Endodermal cell (in vitro differentiated cells): ENCODE measurements at regions not wholly inside any gene's neighbourhood (a gene's known extent, or its start where the extent isn't known, plus 50 kb on each side); places are given as distances from the start of the nearest gene placed in this dataset.

Source experiments
- DNase-seq: peaks from one replicate; pipeline ENCODE4 v3.0.0-alpha.2; 2017
- H3K27ac ChIP-seq: 2 replicates; pipeline ENCODE4 v1.5.1; 2013; ENCODE audit warnings: mild to moderate bottlenecking, low read depth, low read length, moderate library complexity
- H3K27me3 ChIP-seq: 2 replicates; pipeline ENCODE4 v1.6.1; 2013; ENCODE audit warnings: mild to moderate bottlenecking, low read length, moderate library complexity; ENCODE audit not compliant: insufficient read depth, control insufficient read depth, poor library complexity, severe bottlenecking
- H3K36me3 ChIP-seq: 2 replicates; pipeline ENCODE4 v1.7.0; 2013; ENCODE audit warnings: mild to moderate bottlenecking, low read length, moderate library complexity; ENCODE audit not compliant: control insufficient read depth, insufficient read depth
- H3K4me1 ChIP-seq: one replicate; pipeline ENCODE4 v1.7.0; 2013; ENCODE audit warnings: low read length; ENCODE audit not compliant: control insufficient read depth, insufficient read depth
- H3K4me3 ChIP-seq: 2 replicates; pipeline ENCODE4 v1.5.1; 2013; ENCODE audit warnings: mild to moderate bottlenecking, low read length, moderate library complexity
- H3K9ac ChIP-seq: 2 replicates; pipeline ENCODE4 v1.6.1; 2013; ENCODE audit warnings: mild to moderate bottlenecking, low read length, moderate library complexity; ENCODE audit not compliant: poor library complexity, severe bottlenecking; ENCODE audit errors: extremely low read depth
- H3K9me3 ChIP-seq: 2 replicates; pipeline ENCODE4 v1.6.1; 2013; ENCODE audit warnings: mild to moderate bottlenecking, low read length, moderate library complexity; ENCODE audit not compliant: control insufficient read depth
- H3K27ac Mint-ChIP-seq: 2 replicates; pipeline ENCODE4 v1.8.0; 2020; ENCODE audit warnings: mixed read lengths
- H3K27me3 Mint-ChIP-seq: 2 replicates; pipeline ENCODE4 v1.8.0; 2021; ENCODE audit warnings: mild to moderate bottlenecking, mixed read lengths; ENCODE audit not compliant: insufficient read depth
- H3K36me3 Mint-ChIP-seq: 2 replicates; pipeline ENCODE4 v1.8.0; 2020; ENCODE audit warnings: low read depth, mixed read lengths
- H3K4me1 Mint-ChIP-seq: 2 replicates; pipeline ENCODE4 v1.8.0; 2020; ENCODE audit warnings: mixed read lengths
- H3K4me3 Mint-ChIP-seq: 2 replicates; pipeline ENCODE4 v1.8.0; 2020; ENCODE audit warnings: mild to moderate bottlenecking, moderate library complexity, mixed read lengths
- H3K9me3 Mint-ChIP-seq: 2 replicates; pipeline ENCODE4 v1.8.0; 2020; ENCODE audit warnings: mild to moderate bottlenecking, mixed read lengths
- WGBS, 2 experiments: methylation state at CpG; one replicate each; pipeline versions ENCODE4 v1.1.5 to v1.1.7; 2013; ENCODE audit warnings: missing lambda C conversion rate in 2 of 2, mixed read lengths in 1 of 2; ENCODE audit not compliant: insufficient coverage in 1 of 2, insufficient read length in 1 of 2; 5-methylcytosine and 5-hydroxymethylcytosine counted together
- TF ChIP-seq, protein P1 (sequence below): fragments of 200-600 bp; sonication (generic); conservative IDR thresholded peaks from 2 replicates; pipeline ENCODE4 v1.5.0; 2021; ENCODE audit warnings: antibody characterized with exemption, mild to moderate bottlenecking

GRCh38 chr14:51582437-51582836 lies 69.3 kb upstream of the FRMD6 start:
- H3K27ac ChIP-seq: no peak overlapping the region
- whole genome bisulfite sequencing, 2 experiments: 88% methylated on average over 2 of the region's 2 CpGs; no CpG with 5 or more reads in 1 of the 2 experiments

DNA sequence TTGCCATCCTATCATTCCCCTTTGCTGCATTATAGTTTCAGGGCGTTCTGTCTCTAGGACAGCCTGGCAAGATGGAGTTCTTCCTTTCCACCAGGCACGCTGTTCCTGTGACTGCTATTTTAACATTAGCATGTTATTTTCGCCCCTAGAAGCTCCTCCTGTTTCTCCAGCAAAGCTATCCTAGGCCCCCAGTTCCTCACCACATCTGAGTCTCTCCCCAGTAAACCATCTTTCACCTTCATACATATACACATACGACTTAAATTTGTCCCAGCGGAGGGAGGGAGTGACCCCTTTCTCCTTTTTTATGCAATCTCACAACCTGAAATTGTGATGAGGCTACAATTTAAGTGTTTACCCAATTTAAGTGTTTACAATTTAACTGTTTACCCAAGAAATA lies 66.7 kb upstream of the FRMD6 start:
- H3K4me1 ChIP-seq: no peaks in the 10 kb centered on the region
- H3K27me3 ChIP-seq: no peaks in the 10 kb centered on the region
- peaks cover 8% of the 10 kb centered on the region for H3K4me1 Mint-ChIP-seq
- no peak for DNase-seq
- no peaks in the 10 kb centered on the region for H3K9me3 ChIP-seq
- H3K36me3 Mint-ChIP-seq: no peaks in the 10 kb centered on the region
- no peaks in the 10 kb centered on the region for H3K9me3 Mint-ChIP-seq
- H3K4me3 Mint-ChIP-seq: no peak overlapping the region
- TF ChIP-seq, protein P1, sequence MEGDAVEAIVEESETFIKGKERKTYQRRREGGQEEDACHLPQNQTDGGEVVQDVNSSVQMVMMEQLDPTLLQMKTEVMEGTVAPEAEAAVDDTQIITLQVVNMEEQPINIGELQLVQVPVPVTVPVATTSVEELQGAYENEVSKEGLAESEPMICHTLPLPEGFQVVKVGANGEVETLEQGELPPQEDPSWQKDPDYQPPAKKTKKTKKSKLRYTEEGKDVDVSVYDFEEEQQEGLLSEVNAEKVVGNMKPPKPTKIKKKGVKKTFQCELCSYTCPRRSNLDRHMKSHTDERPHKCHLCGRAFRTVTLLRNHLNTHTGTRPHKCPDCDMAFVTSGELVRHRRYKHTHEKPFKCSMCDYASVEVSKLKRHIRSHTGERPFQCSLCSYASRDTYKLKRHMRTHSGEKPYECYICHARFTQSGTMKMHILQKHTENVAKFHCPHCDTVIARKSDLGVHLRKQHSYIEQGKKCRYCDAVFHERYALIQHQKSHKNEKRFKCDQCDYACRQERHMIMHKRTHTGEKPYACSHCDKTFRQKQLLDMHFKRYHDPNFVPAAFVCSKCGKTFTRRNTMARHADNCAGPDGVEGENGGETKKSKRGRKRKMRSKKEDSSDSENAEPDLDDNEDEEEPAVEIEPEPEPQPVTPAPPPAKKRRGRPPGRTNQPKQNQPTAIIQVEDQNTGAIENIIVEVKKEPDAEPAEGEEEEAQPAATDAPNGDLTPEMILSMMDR: no peak
- WGBS, 2 experiments: 75 to 76% methylated on average over 5 of the region's 5 CpGs
- no peak overlapping the region for H3K27ac ChIP-seq
- no peak overlapping the region for H3K9ac ChIP-seq
- H3K27me3 Mint-ChIP-seq: no peaks in the 10 kb centered on the region
- no peak overlapping the region for H3K4me3 ChIP-seq
- no peak overlapping the region for H3K27ac Mint-ChIP-seq
- no peaks in the 10 kb centered on the region for H3K36me3 ChIP-seq

More at GRCh38 chr14:51582437-51582836, 69.3 kb upstream of the FRMD6 start:
- Mint-ChIP-seq H3K4me3 (no peak overlapping the region), H3K27ac (no peak overlapping the region), H3K36me3 (no peaks in the 10 kb centered on the region), H3K27me3 (peaks cover 11% of the 10 kb centered on the region), H3K9me3 (no peaks in the 10 kb centered on the region), H3K4me1 (peaks cover 8% of the 10 kb centered on the region)
- Histone ChIP-seq H3K9ac (no peak overlapping the region), H3K9me3 (no peaks in the 10 kb centered on the region), H3K36me3 (no peaks in the 10 kb centered on the region), H3K4me3 (no peak overlapping the region), H3K4me1 (no peaks in the 10 kb centered on the region), H3K27me3 (no peaks in the 10 kb centered on the region)
- DNase-seq: no peak
- TF ChIP-seq, protein P1: no peak

DNA sequence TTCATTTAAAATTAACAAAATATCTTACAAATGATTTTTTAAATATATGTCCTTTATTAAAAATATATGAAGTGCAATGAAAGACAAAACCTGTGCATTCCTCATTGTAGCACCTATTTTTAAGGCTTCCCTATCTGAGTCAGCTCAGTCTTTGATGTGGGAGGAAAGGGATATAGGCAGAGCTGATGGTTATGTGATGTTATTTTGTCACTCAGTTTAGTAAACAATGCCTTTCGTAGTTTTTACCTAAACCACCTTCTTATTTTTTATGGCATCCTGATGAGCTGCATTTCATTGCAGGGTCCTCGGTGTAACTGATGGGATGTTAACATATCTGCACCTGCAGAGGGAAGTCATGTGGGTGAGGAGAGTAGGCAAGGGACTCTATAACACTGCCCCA lies 58.9 kb upstream of the FRMD6 start:
- TF ChIP-seq, protein P1: no peak
- no peaks in the 10 kb centered on the region for H3K4me1 ChIP-seq
- no peak overlapping the region for H3K27ac ChIP-seq
- H3K9me3 Mint-ChIP-seq: no peaks in the 10 kb centered on the region
- no peaks in the 10 kb centered on the region for H3K27me3 ChIP-seq
- no peak overlapping the region for H3K4me3 ChIP-seq
- H3K9me3 ChIP-seq: no peaks in the 10 kb centered on the region
- H3K9ac ChIP-seq: no peak overlapping the region
- H3K27ac Mint-ChIP-seq: no peak overlapping the region
- H3K36me3 ChIP-seq: no peaks in the 10 kb centered on the region
- 73% methylated on average over 2 of the region's 2 CpGs; no CpG with 5 or more reads in 1 of the 2 experiments for WGBS, 2 experiments
- no peak overlapping the region for H3K4me3 Mint-ChIP-seq
- peaks cover 6% of the 10 kb centered on the region for H3K4me1 Mint-ChIP-seq
- no peak for DNase-seq
- H3K36me3 Mint-ChIP-seq: no peaks in the 10 kb centered on the region
- no peaks in the 10 kb centered on the region for H3K27me3 Mint-ChIP-seq
